Heart left ventricle (tissue), 16 donors: ENCODE measurements at regions not wholly inside any gene's neighbourhood (a gene's known extent, or its start where the extent isn't known, plus 50 kb on each side); places are given as distances from the start of the nearest gene placed in this dataset.

Source experiments
- ATAC-seq, 4 donors: fragments of 200-7000 bp; cut with Tn5 transposase; one replicate each; pipeline ENCODE4 v1.9.1; 2020 to 2022; ENCODE audit warnings: moderate library complexity in 4 of 4, mild to moderate bottlenecking in 3 of 4, moderate number of reproducible peaks in 1 of 4
- DNase-seq, 5 donors: peaks; one replicate each; pipeline ENCODE4 v3.0.0-alpha.2; 2020
- H3K27ac ChIP-seq, 12 donors: fragments of 200-600 bp; sonication (generic) in 4 of 12; one replicate each; pipeline versions ENCODE4 v1.5.0 to v1.8.0; 2016 to 2022; ENCODE audit warnings: mild to moderate bottlenecking in 2 of 12
- H3K27me3 ChIP-seq, 9 donors: fragments of 200-600 bp; sonication (generic) in 2 of 9; one replicate each; pipeline versions ENCODE4 v1.5.1 to v1.8.0; 2016 to 2022; ENCODE audit warnings: mild to moderate bottlenecking in 3 of 9
- H3K36me3 ChIP-seq, 9 donors: fragments of 200-600 bp; sonication (generic) in 2 of 9; one replicate each; pipeline versions ENCODE4 v1.5.0 to v1.8.0; 2018 to 2022; ENCODE audit warnings: mild to moderate bottlenecking in 2 of 9
- H3K4me1 ChIP-seq, 12 donors: fragments of 200-600 bp; sonication (generic) in 4 of 12; one replicate each; pipeline versions ENCODE4 v1.5.0 to v1.8.0; 2016 to 2022; ENCODE audit warnings: mild to moderate bottlenecking in 3 of 12
- H3K4me3 ChIP-seq, 12 donors: fragments of 200-600 bp; sonication (generic) in 4 of 12; one replicate each; pipeline versions ENCODE4 v1.5.0 to v1.8.0; 2017 to 2022; ENCODE audit warnings: mild to moderate bottlenecking in 9 of 12, moderate library complexity in 4 of 12
- H3K9me3 ChIP-seq, 12 donors: fragments of 200-600 bp; sonication (generic) in 4 of 12; one replicate each; pipeline versions ENCODE4 v1.5.0 to v1.8.0; 2016 to 2022; ENCODE audit warnings: mild to moderate bottlenecking in 1 of 12
- POLR2A ChIP-seq, 2 donors: fragments of 450-650 bp; IDR thresholded peaks; one replicate each; pipeline ENCODE4 v1.6.1; 2017; ENCODE audit warnings: antibody characterized with exemption in 2 of 2, mild to moderate bottlenecking in 2 of 2, moderate library complexity in 2 of 2
- WGBS, 4 donors: extraction: QIAGEN DNeasy Blood & Tissue Kit in 2 of 4; methylation state at CpG; one replicate each; pipeline versions ENCODE4 v1.1.5 to v1.1.7; 2013 to 2018; 5-methylcytosine and 5-hydroxymethylcytosine counted together
- intact Hi-C, 10 donors: fragments of 100-400 bp; cut with DNase I; formaldehyde crosslinking; loops; one replicate each; pipeline versions ENCODE4 v1.11.1 to v1.14.2; 2022
- TF ChIP-seq, protein P1 (sequence below), 12 donors: fragments of 200-600 bp; sonication (generic) in 4 of 12; IDR thresholded peaks; one replicate each; pipeline versions ENCODE4 v1.5.0 to v1.8.0; 2018 to 2022; ENCODE audit warnings: antibody characterized with exemption in 12 of 12, mild to moderate bottlenecking in 5 of 12
- donor health status: ischemic (EF 13 %, LVEDD 7.1; RV severe dilation, severe dysfunction).
- donor health status: healthy with polysubstance abuse.
- donor health status: DM: no; HTN: yes; CAD: no.
- donor health status: DM: no; HTN: no; CAD: no.
- donor health status: ischemic (EF 25% LVEDD 6.9; RV normal size, moderate dysfunction).
- donor health status: ischemic (EF 25% LVEDD 5.7; RV mildly dilated, moderate dysfunction).
- donor health status: healthy.
- donor health status: DM: yes; HTN: yes; CAD: no.
- donor health status: ischemic (EF 35%, LVEDD 5.7; RV mildly dilated, moderate dysfunction).
- donor health status: nonischemic (EF 11% LVEDD 7.7; RV severe dilation, severe dysfunction).
- donor health status: DM: yes; HTN: yes; CAD: no.
- donor health status: PGD.
- donor health status: ischemic (EF 29% LVEDD 5.4; RV normal size, mild dysfunction).
- donor health status: nonischemic (EF 23%, LVEDD 6.1; RV moderate dilation, normal function).

DNA sequence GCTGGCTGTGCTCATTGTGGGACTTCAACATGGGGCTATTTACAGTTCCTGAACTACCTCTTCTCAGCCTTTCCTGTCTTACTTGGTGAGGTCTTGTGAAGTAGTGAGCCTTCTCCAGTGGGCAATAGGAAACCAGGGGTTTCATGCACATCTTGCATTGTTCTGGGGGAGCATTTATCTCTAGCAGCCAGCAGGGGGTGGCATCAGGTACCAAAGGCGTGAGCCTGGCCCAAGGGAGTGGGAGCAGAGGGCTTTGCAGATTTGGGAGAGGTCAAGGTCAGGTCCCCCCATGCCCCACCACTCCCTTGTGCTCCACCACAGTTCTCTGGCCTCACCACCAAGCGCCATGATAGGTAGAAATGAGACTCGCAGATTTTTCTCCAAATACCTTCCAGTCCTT lies 85.4 kb upstream of the NPTX2 start:
- peaks cover 0 to 2% (median 0%) of the 10 kb centered on the region in 9 donors for H3K27me3 ChIP-seq
- TF ChIP-seq, protein P1, sequence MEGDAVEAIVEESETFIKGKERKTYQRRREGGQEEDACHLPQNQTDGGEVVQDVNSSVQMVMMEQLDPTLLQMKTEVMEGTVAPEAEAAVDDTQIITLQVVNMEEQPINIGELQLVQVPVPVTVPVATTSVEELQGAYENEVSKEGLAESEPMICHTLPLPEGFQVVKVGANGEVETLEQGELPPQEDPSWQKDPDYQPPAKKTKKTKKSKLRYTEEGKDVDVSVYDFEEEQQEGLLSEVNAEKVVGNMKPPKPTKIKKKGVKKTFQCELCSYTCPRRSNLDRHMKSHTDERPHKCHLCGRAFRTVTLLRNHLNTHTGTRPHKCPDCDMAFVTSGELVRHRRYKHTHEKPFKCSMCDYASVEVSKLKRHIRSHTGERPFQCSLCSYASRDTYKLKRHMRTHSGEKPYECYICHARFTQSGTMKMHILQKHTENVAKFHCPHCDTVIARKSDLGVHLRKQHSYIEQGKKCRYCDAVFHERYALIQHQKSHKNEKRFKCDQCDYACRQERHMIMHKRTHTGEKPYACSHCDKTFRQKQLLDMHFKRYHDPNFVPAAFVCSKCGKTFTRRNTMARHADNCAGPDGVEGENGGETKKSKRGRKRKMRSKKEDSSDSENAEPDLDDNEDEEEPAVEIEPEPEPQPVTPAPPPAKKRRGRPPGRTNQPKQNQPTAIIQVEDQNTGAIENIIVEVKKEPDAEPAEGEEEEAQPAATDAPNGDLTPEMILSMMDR (IDR thresholded peaks at IDR 0.05) = no peak
- TF ChIP-seq POLR2A (IDR thresholded peaks at IDR 0.05) = no peak
- ATAC-seq (no peak), DNase-seq (no peak)
- 72 to 76% (median 74%) methylated on average over 3 of the region's 3 CpGs for WGBS, 4 donors
- H3K9me3 ChIP-seq = peaks cover 0 to 14% (median 0%) of the 10 kb centered on the region in 12 donors
- intact Hi-C loops = no loop called here
- no peak overlapping the region for H3K4me3 ChIP-seq
- no peaks in the 10 kb centered on the region for H3K4me1 ChIP-seq
- H3K27ac ChIP-seq = no peak overlapping the region
- H3K36me3 ChIP-seq = no peaks in the 10 kb centered on the region

DNA sequence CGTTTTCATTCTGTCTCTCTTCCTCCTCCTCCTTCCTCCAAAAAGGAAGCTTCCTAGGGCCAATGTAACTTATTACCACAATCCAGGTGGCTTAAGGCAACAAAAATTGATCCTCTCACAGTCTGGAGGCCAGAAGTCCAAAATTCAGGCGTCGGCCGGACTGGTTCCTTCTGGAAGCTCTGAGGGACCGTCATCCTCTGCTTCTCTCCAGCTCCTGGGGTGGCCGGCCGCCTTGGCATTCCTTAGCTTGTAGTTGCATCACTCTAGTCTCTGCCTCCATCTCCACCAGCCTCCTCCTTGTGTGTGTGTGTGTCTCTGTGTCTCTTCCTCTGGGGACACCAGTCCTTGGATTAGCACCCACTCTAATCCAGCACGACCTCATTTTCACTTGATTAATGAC lies 89.0 kb upstream of the NPTX2 start:
- DNase-seq (no peak), ATAC-seq (no peak)
- Histone ChIP-seq H3K4me1 (no peaks in the 10 kb centered on the region), H3K27ac (no peak overlapping the region), H3K9me3 (peaks cover 0 to 14% (median 0%) of the 10 kb centered on the region in 12 donors), H3K27me3 (peaks cover 0 to 2% (median 0%) of the 10 kb centered on the region in 9 donors), H3K36me3 (no peaks in the 10 kb centered on the region), H3K4me3 (no peak overlapping the region)
- intact Hi-C loops = no loop called here
- WGBS, 4 donors = 70 to 85% (median 74%) methylated on average over 8 of the region's 8 CpGs
- no peak for TF ChIP-seq POLR2A (IDR thresholded peaks at IDR 0.05)
- TF ChIP-seq, protein P1 (IDR thresholded peaks at IDR 0.05) = no peak

DNA sequence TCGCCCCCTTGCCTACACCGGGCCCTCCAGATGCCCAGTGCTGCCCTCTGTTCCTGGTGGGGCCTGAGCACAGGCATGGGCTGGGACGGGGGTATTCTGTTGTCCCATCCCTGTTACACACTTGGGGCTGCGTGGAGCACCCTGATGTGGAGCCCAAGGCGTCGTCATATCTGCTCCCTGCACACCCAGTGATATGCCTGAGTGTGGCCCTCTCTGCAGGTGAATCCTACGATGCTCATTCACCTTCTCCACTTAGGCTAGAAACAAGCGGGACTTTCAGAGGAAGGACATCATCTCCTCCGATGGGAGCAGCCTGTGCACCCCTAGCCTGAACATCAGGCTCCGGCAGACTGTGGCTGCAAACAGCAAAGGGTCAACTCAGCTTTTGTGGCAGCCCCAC lies 91.0 kb upstream of the NPTX2 start:
- H3K9me3 ChIP-seq = peaks cover 0 to 3% (median 0%) of the 10 kb centered on the region in 12 donors
- H3K4me1 ChIP-seq = no peaks in the 10 kb centered on the region
- WGBS, 4 donors = 78 to 88% (median 86%) methylated on average over 5 to 10 of the region's 10 CpGs
- TF ChIP-seq, protein P1 (IDR thresholded peaks at IDR 0.05) = no peak
- no peak for TF ChIP-seq POLR2A (IDR thresholded peaks at IDR 0.05)
- H3K36me3 ChIP-seq = no peaks in the 10 kb centered on the region
- H3K27me3 ChIP-seq = peaks cover 0 to 2% (median 0%) of the 10 kb centered on the region in 9 donors
- H3K27ac ChIP-seq = no peak overlapping the region
- no peak overlapping the region for H3K4me3 ChIP-seq
- ATAC-seq (no peak), DNase-seq (no peak)
- intact Hi-C loops = no loop called here

DNA sequence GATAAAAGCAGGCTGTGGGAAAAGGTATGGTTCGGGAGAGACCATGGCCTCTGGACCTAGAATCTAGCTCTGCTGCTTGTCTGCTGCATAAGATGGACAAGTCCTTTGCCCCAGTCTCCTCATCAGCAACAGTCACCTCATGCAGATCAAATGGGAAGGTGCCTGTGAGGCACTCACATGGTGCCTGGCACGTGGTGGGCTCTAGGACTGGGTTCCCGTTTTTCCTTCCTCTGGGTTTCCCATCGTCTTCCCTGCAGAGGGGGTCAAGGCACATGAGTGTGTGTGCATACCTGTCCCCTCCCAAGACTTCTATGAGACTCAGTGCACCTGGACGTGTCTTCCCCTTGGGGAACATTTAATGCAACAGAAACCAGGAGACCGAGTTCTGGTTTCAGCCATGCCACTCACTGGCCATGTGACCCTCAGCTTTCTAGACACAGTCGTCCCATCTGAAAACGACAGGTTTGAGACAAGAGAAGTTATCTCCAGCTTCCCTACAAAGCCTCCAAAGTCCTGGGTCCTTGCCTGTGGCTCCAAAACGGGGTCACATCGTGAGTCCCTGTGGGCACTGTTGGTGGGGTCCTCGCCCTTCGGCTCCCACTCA lies 95.9 kb upstream of the NPTX2 start:
- H3K36me3 ChIP-seq = no peaks in the 10 kb centered on the region
- H3K27ac ChIP-seq = no peak overlapping the region
- no peak for TF ChIP-seq POLR2A (IDR thresholded peaks at IDR 0.05)
- TF ChIP-seq, protein P1 (IDR thresholded peaks at IDR 0.05) = no peak
- H3K4me1 ChIP-seq = no peaks in the 10 kb centered on the region
- no peak overlapping the region for H3K4me3 ChIP-seq
- no peaks in the 10 kb centered on the region for H3K9me3 ChIP-seq
- DNase-seq (no peak), ATAC-seq (no peak)
- intact Hi-C loops = no loop called here
- WGBS, 4 donors = 79 to 84% (median 81%) methylated on average over 12 of the region's 12 CpGs
- no peaks in the 10 kb centered on the region for H3K27me3 ChIP-seq
